GM12873 (cell line): ENCODE measurements at regions not wholly inside any gene's neighbourhood (a gene's known extent, or its start where the extent isn't known, plus 50 kb on each side); places are given as distances from the start of the nearest gene placed in this dataset.

Source experiments
- TF ChIP-seq, protein P1 (sequence below): IDR thresholded peaks from 2 replicates; pipeline ENCODE4 v1.5.1; 2012; ENCODE audit warnings: low read depth, mild to moderate bottlenecking, moderate library complexity, low read length, control low read depth; ENCODE audit not compliant: insufficient read depth; ENCODE audit errors: missing control alignments

DNA sequence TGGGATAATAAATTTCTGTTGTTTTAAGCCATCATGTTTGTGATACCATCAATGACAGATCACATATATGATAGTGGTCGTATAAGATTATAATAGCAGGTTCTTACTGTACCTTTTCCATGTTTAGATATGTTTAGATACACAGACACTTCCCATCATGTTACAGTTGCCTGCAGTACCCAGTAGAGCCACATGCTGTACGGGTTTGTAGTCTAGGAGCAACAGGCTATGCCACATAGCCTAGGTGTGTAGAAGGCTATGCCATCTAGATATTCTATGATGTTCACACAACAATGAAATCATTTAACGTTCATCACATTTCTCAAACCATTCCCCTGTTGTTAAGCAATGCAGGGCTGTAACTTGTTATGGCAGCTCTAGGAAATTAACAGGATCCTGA is 132.9 kb upstream of the SH3BP4 start:
- TF ChIP-seq, protein P1, sequence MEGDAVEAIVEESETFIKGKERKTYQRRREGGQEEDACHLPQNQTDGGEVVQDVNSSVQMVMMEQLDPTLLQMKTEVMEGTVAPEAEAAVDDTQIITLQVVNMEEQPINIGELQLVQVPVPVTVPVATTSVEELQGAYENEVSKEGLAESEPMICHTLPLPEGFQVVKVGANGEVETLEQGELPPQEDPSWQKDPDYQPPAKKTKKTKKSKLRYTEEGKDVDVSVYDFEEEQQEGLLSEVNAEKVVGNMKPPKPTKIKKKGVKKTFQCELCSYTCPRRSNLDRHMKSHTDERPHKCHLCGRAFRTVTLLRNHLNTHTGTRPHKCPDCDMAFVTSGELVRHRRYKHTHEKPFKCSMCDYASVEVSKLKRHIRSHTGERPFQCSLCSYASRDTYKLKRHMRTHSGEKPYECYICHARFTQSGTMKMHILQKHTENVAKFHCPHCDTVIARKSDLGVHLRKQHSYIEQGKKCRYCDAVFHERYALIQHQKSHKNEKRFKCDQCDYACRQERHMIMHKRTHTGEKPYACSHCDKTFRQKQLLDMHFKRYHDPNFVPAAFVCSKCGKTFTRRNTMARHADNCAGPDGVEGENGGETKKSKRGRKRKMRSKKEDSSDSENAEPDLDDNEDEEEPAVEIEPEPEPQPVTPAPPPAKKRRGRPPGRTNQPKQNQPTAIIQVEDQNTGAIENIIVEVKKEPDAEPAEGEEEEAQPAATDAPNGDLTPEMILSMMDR: no peak

DNA sequence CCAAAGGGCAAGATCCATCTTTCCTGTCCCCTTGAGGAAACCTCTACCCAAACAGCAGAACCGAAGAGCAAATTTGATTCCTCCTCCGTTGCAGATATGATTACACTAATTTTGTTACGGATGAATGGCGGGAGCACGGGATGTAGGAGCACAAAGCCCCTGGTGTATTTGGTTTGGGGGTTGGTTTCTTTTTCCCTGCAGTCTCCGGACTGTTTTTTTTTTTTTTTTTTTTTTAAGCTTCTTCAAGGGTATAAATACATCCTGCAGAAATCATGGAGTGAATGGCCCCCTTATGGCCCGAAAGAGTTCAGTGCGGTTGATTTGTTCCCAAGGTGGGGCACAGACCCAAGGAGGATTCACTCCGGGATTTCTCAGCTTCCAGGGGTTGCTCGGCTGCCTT is 135.3 kb upstream of the SH3BP4 start:
- TF ChIP-seq, protein P1: no peak

DNA sequence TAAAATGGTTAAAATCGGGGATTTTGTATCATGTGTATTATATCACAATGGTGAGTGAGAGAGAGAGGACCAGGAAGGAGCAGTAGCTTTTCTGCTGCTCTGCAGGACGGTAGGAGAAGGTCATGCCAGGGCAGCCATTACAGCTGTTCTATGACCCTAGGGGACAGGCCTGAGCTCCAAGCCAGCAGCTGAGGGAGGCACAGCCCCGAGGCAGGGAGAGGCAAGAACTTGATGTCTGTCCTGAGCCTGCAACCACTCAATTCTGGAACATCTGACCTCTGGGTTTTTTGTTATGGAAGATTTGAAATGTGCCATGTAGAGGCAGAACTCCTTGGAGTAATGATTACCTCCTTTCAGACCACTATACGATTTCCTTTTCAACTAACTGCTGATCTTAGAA is 135.8 kb upstream of the SH3BP4 start:
- TF ChIP-seq, protein P1: no peak

DNA sequence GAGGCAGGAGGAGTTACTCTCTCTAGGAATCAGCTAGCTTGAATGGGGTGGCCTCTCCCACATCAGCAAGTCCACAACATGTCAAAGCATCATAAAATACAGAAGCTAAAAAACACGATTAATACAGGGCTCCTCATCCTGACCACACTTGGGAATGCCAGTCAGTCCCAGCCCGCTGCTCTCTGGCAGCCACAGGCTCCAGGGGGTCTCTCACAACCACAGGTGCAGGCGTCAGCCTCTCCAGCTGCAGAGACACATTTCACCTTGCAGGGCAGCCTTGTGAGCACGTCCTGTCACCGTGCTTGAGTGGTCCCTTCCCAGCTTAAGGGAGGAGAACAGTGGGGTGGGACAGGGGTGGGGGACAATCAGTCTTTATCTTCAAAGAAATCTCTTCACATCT is 137.4 kb upstream of the SH3BP4 start:
- TF ChIP-seq, protein P1: no peak

DNA sequence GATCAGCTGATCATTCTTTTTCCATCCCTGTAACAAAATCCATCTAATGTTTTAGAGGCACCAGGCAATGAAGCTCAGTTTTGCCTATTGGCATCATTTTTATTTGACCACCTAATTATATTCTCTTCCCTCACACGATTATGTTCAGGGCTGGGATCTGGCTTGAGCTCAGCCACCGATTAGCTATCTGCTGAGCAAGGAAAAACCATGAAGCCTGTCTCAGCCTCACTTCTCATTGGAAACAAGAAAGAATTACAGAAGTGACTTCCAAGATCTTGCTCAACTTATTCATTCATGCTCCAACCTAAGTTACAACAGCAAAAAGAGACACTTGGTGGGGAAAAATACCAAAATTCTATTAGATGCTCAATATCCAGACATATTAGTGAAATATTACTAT is 139.0 kb upstream of the SH3BP4 start:
- TF ChIP-seq, protein P1: no peak

DNA sequence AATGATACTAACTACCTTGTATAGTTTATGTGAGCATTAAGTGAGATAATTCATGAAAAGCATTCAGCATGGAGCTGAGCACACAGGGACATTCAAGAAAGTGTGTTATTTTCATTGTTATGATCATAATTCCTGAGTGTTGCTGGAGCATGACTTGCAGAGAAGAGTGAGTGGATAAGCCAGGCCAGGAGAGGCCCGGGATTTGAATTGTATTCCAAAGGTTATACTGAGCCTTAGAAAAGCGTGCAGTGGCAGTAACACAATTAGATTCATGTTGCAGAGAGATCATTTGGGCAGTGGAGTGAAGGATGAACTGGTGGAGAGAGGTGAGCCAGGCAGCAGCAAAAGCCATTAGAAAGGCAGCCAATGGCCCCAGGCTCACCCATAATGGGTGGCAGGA is 142.9 kb upstream of the SH3BP4 start:
- TF ChIP-seq, protein P1: no peak

DNA sequence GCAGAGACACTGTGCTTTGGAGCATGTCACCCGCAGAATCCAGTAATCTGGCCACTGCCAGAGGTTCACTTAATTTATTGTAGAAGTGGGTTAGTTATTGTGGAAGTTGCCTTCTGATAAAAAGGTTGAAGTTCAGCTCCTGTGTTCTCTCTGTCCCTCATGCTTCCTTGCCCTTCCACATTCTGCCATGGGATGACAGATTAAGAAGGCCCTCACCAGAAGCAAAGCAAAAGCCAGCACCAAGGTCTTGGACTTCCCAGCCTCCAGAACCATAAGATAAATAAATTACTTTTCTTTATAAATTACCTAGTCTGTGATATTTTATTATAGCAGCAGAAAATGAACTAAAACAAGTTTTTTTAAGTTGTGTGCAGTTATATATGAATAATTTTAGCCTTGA is 145.0 kb upstream of the SH3BP4 start:
- TF ChIP-seq, protein P1: no peak

DNA sequence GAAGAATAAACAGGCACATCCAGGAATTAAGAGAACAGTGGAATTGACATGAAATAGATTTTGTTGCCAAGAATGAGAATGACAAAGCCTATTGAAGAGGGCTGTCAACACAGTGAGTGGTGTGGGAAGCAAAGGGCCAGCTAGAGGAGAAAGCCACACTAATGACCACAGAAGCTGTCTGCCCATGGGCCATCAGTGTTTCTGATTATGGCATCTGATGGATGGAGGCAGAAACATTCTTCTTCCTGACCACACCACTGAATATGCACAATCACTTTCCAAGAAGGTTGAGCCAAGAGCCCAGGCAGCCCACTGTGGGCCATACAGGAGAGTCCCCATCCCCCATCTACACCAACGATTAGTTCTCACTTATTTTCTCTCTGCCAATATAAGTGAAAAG is 146.0 kb upstream of the SH3BP4 start:
- TF ChIP-seq, protein P1: no peak
